Duodenal mucosa (tissue), 2 donors: ENCODE measurements at regions not wholly inside any gene's neighbourhood (a gene's known extent, or its start where the extent isn't known, plus 50 kb on each side); places are given as distances from the start of the nearest gene placed in this dataset.

ENCODE experiments used
- H3K27ac ChIP-seq: one replicate; pipeline ENCODE4 v1.7.0; 2013; ENCODE audit warnings: low read depth, low read length
- H3K27me3 ChIP-seq, 2 donors: one replicate each; pipeline ENCODE4 v1.7.0; 2013; ENCODE audit warnings: low read length in 2 of 2, control low read depth in 1 of 2; ENCODE audit not compliant: insufficient read depth in 2 of 2, control insufficient read depth in 1 of 2
- H3K36me3 ChIP-seq, 2 donors: one replicate each; pipeline ENCODE4 v1.7.0; 2013; ENCODE audit warnings: low read length in 2 of 2, control low read depth in 1 of 2; ENCODE audit not compliant: insufficient read depth in 2 of 2, control insufficient read depth in 1 of 2
- H3K4me1 ChIP-seq, 2 donors: one replicate each; pipeline ENCODE4 v1.7.0; 2013; ENCODE audit warnings: low read length in 2 of 2, control low read depth in 1 of 2; ENCODE audit not compliant: insufficient read depth in 2 of 2, control insufficient read depth in 1 of 2
- H3K4me3 ChIP-seq, 2 donors: one replicate each; pipeline ENCODE4 v1.7.0; 2013; ENCODE audit warnings: low read length in 2 of 2, low read depth in 1 of 2
- H3K9ac ChIP-seq, 2 donors: one replicate each; pipeline ENCODE4 v1.7.0; 2013; ENCODE audit warnings: low read length in 2 of 2, low read depth in 1 of 2
- H3K9me3 ChIP-seq, 2 donors: one replicate each; pipeline ENCODE4 v1.7.0; 2013; ENCODE audit warnings: low read length in 2 of 2, control low read depth in 1 of 2; ENCODE audit not compliant: control insufficient read depth in 1 of 2

DNA sequence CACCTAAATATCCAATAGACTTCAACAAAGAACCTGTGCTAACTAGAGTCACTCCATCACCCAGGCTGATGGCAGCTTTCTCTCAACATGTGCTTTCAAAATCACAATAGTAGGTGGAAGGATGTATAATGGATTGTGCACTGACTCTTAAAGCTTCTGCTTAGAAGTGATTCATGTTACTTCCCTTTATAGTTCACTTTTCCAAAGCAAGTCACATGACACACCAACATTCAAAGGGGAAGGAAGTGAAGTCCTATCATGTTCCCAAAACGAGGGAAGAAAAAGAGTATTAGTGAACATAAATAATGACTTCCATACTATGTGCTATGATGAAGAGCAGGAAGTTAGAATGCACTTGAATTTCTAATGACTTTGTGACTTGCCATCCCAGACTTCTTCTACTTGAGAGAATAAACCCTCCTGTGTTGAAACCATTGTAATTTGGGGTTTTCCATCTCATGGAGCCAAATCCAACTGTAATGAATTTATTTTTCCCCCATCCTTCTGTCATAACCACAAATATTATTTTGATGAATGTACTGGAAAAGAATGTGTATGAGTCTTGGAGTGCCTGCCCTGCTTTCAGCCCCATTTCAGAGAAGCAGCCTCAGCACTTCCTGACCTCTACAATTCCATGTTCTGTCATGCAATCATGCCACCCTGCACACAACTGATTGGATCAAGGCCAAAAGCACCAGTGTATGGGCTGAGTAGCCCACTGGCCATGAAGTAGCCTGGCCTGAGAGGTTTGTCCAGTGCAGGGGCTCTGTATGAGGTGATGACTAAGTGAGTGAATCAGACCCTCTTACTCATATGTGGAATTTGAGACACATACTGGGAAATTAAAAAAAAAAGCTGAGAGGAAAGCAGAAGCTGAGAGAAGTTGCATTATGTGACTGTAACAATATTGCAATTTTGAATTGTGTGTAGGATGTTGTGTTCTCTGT is 525.9 kb upstream of the CLINT1 start:
- H3K36me3 ChIP-seq = no peaks in the 10 kb centered on the region
- H3K9me3 ChIP-seq = no peaks in the 10 kb centered on the region
- peaks cover 0 to 2% of the 10 kb centered on the region in 2 donors for H3K27me3 ChIP-seq
- no peak overlapping the region for H3K27ac ChIP-seq
- peaks cover 0 to 5% of the 10 kb centered on the region in 2 donors for H3K4me1 ChIP-seq
- no peak overlapping the region for H3K4me3 ChIP-seq
- no peak overlapping the region for H3K9ac ChIP-seq

- Histone ChIP-seq H3K4me1 (peaks cover 0 to 5% of the 10 kb centered on the region in 2 donors), H3K4me3 (no peak overlapping the region), H3K9me3 (no peaks in the 10 kb centered on the region), H3K27me3 (peaks cover 0 to 2% of the 10 kb centered on the region in 2 donors), H3K27ac (no peak overlapping the region), H3K36me3 (no peaks in the 10 kb centered on the region), H3K9ac (no peak overlapping the region)
Measured at GRCh38 chr5:158383486-158383885, 524.5 kb upstream of the CLINT1 start.

DNA sequence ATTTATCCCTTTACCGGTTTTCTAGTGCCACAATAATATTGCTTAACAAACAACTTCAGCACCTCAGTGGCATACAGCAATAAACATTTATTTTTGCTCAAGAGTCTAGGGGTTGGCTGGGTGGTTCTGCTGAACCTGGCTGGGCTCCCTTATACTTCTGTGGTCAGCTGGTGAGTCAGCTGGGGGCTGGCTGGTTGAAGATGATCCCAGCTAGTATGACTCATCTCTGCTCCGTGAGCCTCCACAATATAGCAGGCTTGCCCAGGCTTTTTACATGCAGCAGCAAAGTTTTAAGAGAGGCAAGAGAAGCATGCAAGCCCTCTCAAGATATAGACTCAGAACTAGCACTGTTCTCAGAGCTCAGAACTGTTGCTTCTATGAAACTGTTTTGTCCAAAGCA is 523.5 kb upstream of the CLINT1 start:
- Histone ChIP-seq H3K4me3 (no peak overlapping the region), H3K36me3 (no peaks in the 10 kb centered on the region), H3K9ac (no peak overlapping the region), H3K27ac (no peak overlapping the region), H3K4me1 (peaks cover 0 to 5% of the 10 kb centered on the region in 2 donors), H3K9me3 (no peaks in the 10 kb centered on the region), H3K27me3 (peaks cover 0 to 2% of the 10 kb centered on the region in 2 donors)

DNA sequence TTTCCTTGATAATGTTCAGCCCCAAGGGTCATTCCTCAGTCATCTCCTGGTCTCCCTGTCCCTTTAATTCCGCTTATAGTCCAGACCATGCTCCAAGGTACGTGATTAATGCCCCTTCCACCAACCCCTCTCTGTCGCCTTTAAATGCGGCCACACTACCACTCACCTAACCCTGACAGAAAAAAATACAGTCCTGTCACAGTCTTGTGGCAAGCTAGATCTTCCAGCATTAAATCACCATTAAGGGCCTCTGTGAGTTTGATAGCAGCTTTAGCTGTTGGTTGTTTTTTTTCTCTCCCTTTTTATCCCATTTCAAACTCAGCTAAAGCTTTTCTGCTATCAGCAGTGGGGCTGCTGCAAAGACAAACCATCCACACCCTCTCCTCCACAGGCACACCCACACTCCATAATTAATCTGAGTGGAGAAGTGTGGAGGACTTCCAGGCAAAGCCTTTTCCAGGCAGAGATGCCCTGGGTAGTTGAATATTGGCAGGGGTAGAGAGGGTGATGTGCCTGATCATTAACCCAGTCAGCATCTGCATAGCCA is 522.7 kb upstream of the CLINT1 start:
- no peak overlapping the region for H3K4me3 ChIP-seq
- no peaks in the 10 kb centered on the region for H3K9me3 ChIP-seq
- peaks cover 0 to 5% of the 10 kb centered on the region in 2 donors for H3K4me1 ChIP-seq
- H3K27ac ChIP-seq = no peak overlapping the region
- peaks cover 0 to 2% of the 10 kb centered on the region in 2 donors for H3K27me3 ChIP-seq
- no peak overlapping the region for H3K9ac ChIP-seq
- no peaks in the 10 kb centered on the region for H3K36me3 ChIP-seq

GRCh38 chr5:158380661-158381060 is 521.7 kb upstream of the CLINT1 start:
- H3K9ac ChIP-seq = no peak overlapping the region
- H3K27me3 ChIP-seq = peaks cover 0 to 2% of the 10 kb centered on the region in 2 donors
- no peaks in the 10 kb centered on the region for H3K9me3 ChIP-seq
- H3K4me3 ChIP-seq = no peak overlapping the region
- no peaks in the 10 kb centered on the region for H3K36me3 ChIP-seq
- no peak overlapping the region for H3K27ac ChIP-seq
- peaks cover 0 to 5% of the 10 kb centered on the region in 2 donors for H3K4me1 ChIP-seq

DNA sequence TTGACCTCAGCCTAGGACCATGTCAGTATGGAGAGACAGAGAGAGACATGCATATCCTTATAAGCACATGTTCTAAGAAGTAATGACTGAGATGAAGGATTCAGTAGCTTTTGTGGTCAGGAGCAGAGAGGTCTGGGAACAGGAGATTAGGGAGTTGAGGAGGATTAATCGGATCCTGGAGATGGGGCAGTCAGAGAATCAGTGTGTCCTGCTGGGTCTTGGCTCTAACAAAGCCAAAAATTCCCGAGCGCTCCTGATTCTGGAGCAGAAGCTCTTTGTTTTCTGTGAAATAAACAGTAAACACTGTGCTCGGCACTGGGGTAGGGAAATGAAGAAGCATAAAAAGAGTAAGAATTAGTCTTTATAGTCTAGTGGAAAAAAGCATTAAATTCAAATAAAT is 520.0 kb upstream of the CLINT1 start:
- Histone ChIP-seq H3K9me3 (no peaks in the 10 kb centered on the region), H3K36me3 (no peaks in the 10 kb centered on the region), H3K27me3 (peaks cover 0 to 2% of the 10 kb centered on the region in 2 donors), H3K4me3 (no peak overlapping the region), H3K4me1 (peaks cover 0 to 5% of the 10 kb centered on the region in 2 donors), H3K9ac (no peak overlapping the region), H3K27ac (no peak overlapping the region)

GRCh38 chr5:158376679-158377078 is 517.7 kb upstream of the CLINT1 start:
- no peak overlapping the region for H3K9ac ChIP-seq
- no peak overlapping the region for H3K27ac ChIP-seq
- H3K4me3 ChIP-seq = no peak overlapping the region
- H3K36me3 ChIP-seq = no peaks in the 10 kb centered on the region
- no peaks in the 10 kb centered on the region for H3K9me3 ChIP-seq
- H3K4me1 ChIP-seq = no peaks in the 10 kb centered on the region
- peaks cover 0 to 2% of the 10 kb centered on the region in 2 donors for H3K27me3 ChIP-seq

DNA sequence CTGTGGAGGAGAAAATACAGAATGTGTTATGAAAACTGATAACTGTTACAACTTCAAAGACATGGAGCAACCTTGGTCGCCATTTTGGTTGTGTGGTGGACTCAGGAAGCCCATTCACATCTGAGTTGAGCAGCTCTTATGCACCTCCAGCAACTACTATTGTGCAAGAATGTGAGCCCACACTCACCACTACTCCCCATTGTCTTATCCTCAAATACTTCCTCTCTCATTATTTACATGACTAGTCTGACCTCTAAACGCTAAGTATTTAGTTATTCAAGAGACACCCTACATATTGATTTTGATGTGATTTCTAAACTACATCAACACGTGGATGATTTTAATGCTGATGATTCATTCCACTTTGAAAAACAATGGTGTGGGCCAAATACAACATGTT is 516.6 kb upstream of the CLINT1 start:
- no peaks in the 10 kb centered on the region for H3K27me3 ChIP-seq
- no peak overlapping the region for H3K4me3 ChIP-seq
- H3K36me3 ChIP-seq = no peaks in the 10 kb centered on the region
- no peak overlapping the region for H3K9ac ChIP-seq
- H3K9me3 ChIP-seq = no peaks in the 10 kb centered on the region
- H3K27ac ChIP-seq = no peak overlapping the region
- no peaks in the 10 kb centered on the region for H3K4me1 ChIP-seq

GRCh38 chr5:158373608-158374395 is 514.9 kb upstream of the CLINT1 start:
- Histone ChIP-seq H3K4me3 (no peak overlapping the region), H3K9me3 (no peaks in the 10 kb centered on the region)

DNA sequence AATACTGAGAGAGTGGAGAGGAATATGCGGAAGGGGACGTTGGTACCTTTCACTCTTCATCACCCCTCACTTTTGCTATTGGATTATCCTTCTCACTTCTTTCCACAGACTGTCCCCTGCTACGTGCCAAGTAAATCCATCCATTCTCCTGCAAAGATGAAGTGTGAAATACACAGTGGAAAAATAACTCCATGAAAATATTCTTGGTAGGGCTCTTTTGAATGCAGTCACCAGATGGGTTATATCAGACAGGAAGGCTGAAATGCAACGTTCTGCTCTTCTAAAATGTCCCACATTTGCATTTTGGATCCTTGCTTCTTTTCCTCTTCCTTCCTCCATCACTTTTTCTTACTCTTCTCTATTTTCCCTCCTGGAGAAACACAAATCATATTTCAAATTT is 510.3 kb upstream of the CLINT1 start:
- Histone ChIP-seq H3K4me3 (no peak overlapping the region), H3K9ac (no peak overlapping the region), H3K27ac (no peak overlapping the region), H3K27me3 (no peaks in the 10 kb centered on the region), H3K9me3 (no peaks in the 10 kb centered on the region), H3K36me3 (no peaks in the 10 kb centered on the region), H3K4me1 (no peaks in the 10 kb centered on the region)

More at GRCh38 chr5:158373608-158374395, 514.9 kb upstream of the CLINT1 start:
- H3K9ac ChIP-seq = no peak overlapping the region
- H3K27me3 ChIP-seq = no peaks in the 10 kb centered on the region
- no peak overlapping the region for H3K27ac ChIP-seq
- H3K4me1 ChIP-seq = no peaks in the 10 kb centered on the region
- no peaks in the 10 kb centered on the region for H3K36me3 ChIP-seq
